Endothelial cell of umbilical vein (primary cell): ENCODE measurements at regions not wholly inside any gene's neighbourhood (a gene's known extent, or its start where the extent isn't known, plus 50 kb on each side); places are given as distances from the start of the nearest gene placed in this dataset.

Experiments used
- BruUV-seq: library from RNA; stranded (reverse); fragments of 400-500 nt; replicated peaks from 2 replicates; lab custom pipeline; 2021; lab: Mats Ljungman, UMichigan
- CTCF ChIA-PET: fragments of 300-600, 350-600 bp; sonication (Branson Sonifier 250); formaldehyde crosslinking; loops from one replicate; lab custom pipeline; 2021; ENCODE audit warnings: antibody characterized with exemption, inconsistent platforms; lab: Charles Lee
- POLR2A ChIA-PET: fragments of 300-600, 350-600 bp; sonication (Branson Sonifier 250); formaldehyde crosslinking; loops from one replicate; lab custom pipeline; 2021; ENCODE audit warnings: antibody characterized with exemption, inconsistent platforms; lab: Charles Lee
- DNase-seq: peaks from one replicate; pipeline ENCODE4 v3.0.0-alpha.2; 2011; ENCODE audit warnings: low read depth, low spot score
- FAIRE-seq: peaks from 2 replicates; lab custom pipeline; 2011; peaks lifted over from hg19 to GRCh38; lab: Jason Lieb, UNC
- H2AFZ ChIP-seq: 2 replicates; pipeline ENCODE4 v1.6.0; 2012; ENCODE audit warnings: low read depth, low read length, control low read depth, inconsistent platforms
- H3K27ac ChIP-seq: 2 replicates; pipeline ENCODE4 v1.5.1; 2011; ENCODE audit warnings: low read depth, mild to moderate bottlenecking, control low read depth, low read length, moderate library complexity; ENCODE audit not compliant: insufficient read depth
- H3K27me3 ChIP-seq, 2 experiments: 2 replicates each; pipeline versions ENCODE4 v1.6.0 to v1.6.1; 2011; ENCODE audit warnings: low read length in 2 of 2, mixed read lengths in 1 of 2; ENCODE audit not compliant: control insufficient read depth in 2 of 2, insufficient read depth in 2 of 2
- H3K36me3 ChIP-seq, 2 experiments: 2 replicates in 1 of 2; 3 replicates in 1 of 2; pipeline ENCODE4 v1.5.1; 2011; ENCODE audit warnings: low read length in 2 of 2, mild to moderate bottlenecking in 1 of 2, moderate library complexity in 1 of 2; ENCODE audit not compliant: control insufficient read depth in 2 of 2, insufficient read depth in 2 of 2; ENCODE audit errors: extremely low read depth in 1 of 2
- H3K4me1 ChIP-seq: 3 replicates; pipeline ENCODE4 v1.5.1; 2011; ENCODE audit warnings: mild to moderate bottlenecking, low read length; ENCODE audit not compliant: control insufficient read depth, insufficient read depth; ENCODE audit errors: extremely low read depth
- H3K4me2 ChIP-seq: 2 replicates; pipeline ENCODE4 v1.6.1; 2011; ENCODE audit warnings: low read length, control low read depth, mixed read lengths; ENCODE audit not compliant: insufficient read depth
- H3K4me3 ChIP-seq, 3 experiments: fragments of 200-600 bp in 1 of 3; sonication (generic), shearing (Covaris generic) in 1 of 3; replicated peaks in 1 of 3; 2 replicates each; pipeline ENCODE4 v1.5.1; 2011 to 2016; ENCODE audit warnings: control low read depth in 3 of 3, low read length in 3 of 3, mild to moderate bottlenecking in 2 of 3, inconsistent platforms in 1 of 3, low read depth in 1 of 3, moderate library complexity in 1 of 3; ENCODE audit not compliant: insufficient read depth in 1 of 3
- H3K79me2 ChIP-seq: 2 replicates; pipeline ENCODE4 v1.6.0; 2012; ENCODE audit warnings: low read length, inconsistent platforms; ENCODE audit not compliant: control insufficient read depth, insufficient read depth
- H3K9ac ChIP-seq: replicated peaks from 2 replicates; pipeline ENCODE3; 2011; ENCODE audit warnings: low read length, control low read depth; ENCODE audit not compliant: insufficient read depth; ENCODE audit errors: extremely low read depth
- H3K9me1 ChIP-seq: replicated peaks from 3 replicates; pipeline ENCODE4 v1.6.0; 2011; ENCODE audit warnings: mild to moderate bottlenecking, low read length; ENCODE audit not compliant: control insufficient read depth, insufficient read depth; ENCODE audit errors: extremely low read depth
- H3K9me3 ChIP-seq: replicated peaks from 2 replicates; pipeline ENCODE4 v1.5.1; 2012; ENCODE audit warnings: low read length, inconsistent platforms; ENCODE audit not compliant: control insufficient read depth, insufficient read depth
- H4K20me1 ChIP-seq: replicated peaks from 2 replicates; pipeline ENCODE3; 2011; ENCODE audit warnings: mild to moderate bottlenecking, low read length; ENCODE audit not compliant: control insufficient read depth, insufficient read depth; ENCODE audit errors: extremely low read depth
- CTCF ChIP-seq, 2 donors: IDR thresholded peaks; 1 replicate in 1 of 2; 2 replicates in 1 of 2; pipeline ENCODE4 v1.5.1; 2011; ENCODE audit warnings: low read length in 2 of 2, mild to moderate bottlenecking in 2 of 2, moderate library complexity in 2 of 2, control low read depth in 1 of 2, inconsistent platforms in 1 of 2, low read depth in 1 of 2; ENCODE audit not compliant: insufficient read depth in 1 of 2; ENCODE audit errors: extremely low read depth in 1 of 2
- EZH2 ChIP-seq: IDR thresholded peaks from 2 replicates; pipeline ENCODE4 v1.6.1; 2012; ENCODE audit warnings: borderline replicate concordance, low read depth, mild to moderate bottlenecking, moderate library complexity, low read length, inconsistent platforms; ENCODE audit not compliant: severe bottlenecking
- FOS ChIP-seq: IDR thresholded peaks from 2 replicates; pipeline ENCODE4 v1.6.1; 2011; ENCODE audit warnings: mild to moderate bottlenecking, low read length, moderate library complexity, borderline replicate concordance; ENCODE audit not compliant: insufficient read depth
- GATA2 ChIP-seq: IDR thresholded peaks from 2 replicates; pipeline ENCODE4 v1.7.0; 2011; ENCODE audit warnings: low read depth, mild to moderate bottlenecking, moderate library complexity, mixed read lengths, low read length; ENCODE audit not compliant: insufficient read length, insufficient read depth
- JUN ChIP-seq: IDR thresholded peaks from 2 replicates; pipeline ENCODE4 v1.6.1; 2011; ENCODE audit warnings: borderline replicate concordance, low read depth; ENCODE audit not compliant: insufficient read length, insufficient read depth
- MAX ChIP-seq: IDR thresholded peaks from 2 replicates; pipeline ENCODE4 v1.6.1; 2011; ENCODE audit not compliant: insufficient read depth, insufficient read length
- MYC ChIP-seq: IDR thresholded peaks from one replicate; pipeline ENCODE4 v1.6.1; 2011; ENCODE audit warnings: mild to moderate bottlenecking, low read depth, low read length
- POLR2A ChIP-seq: IDR thresholded peaks from 2 replicates; pipeline ENCODE4 v1.6.1; 2012; ENCODE audit warnings: low read depth, mild to moderate bottlenecking, control low read depth, low read length
- POLR2AphosphoS5 ChIP-seq: IDR thresholded peaks from 2 replicates; pipeline ENCODE4 v1.6.1; 2012; ENCODE audit warnings: low read depth, mild to moderate bottlenecking, control low read depth, low read length, moderate library complexity; ENCODE audit not compliant: insufficient read depth
- dilution Hi-C: fragments of 300-500 bp; cut with MboI; formaldehyde crosslinking; loops from one replicate; pipeline ENCODE4 v1.15.0; 2019; ENCODE audit warnings: low sequenced_read_pairs; ENCODE audit not compliant: extremely low pct_ligation_motif_present
- intact Hi-C: fragments of 100-400 bp; cut with micrococcal nuclease; formaldehyde crosslinking; loops from one replicate; pipeline ENCODE4 v1.10.0; 2022

GRCh38 chr15:69575387-69575786 lies 122.8 kb downstream of the RPLP1 start:
- Histone ChIP-seq H2AFZ (no peak overlapping the region), H3K4me1 (peaks cover 4% of the 10 kb centered on the region), H3K36me3 (no peaks in the 10 kb centered on the region), H3K4me2 (no peak overlapping the region), H3K9me1 (no peaks in the 10 kb centered on the region), H3K27ac (no peak overlapping the region), H3K27me3 (peaks cover 2 to 6% of the 10 kb centered on the region in 2 experiments), H3K4me3 (no peak overlapping the region), H4K20me1 (no peaks in the 10 kb centered on the region), H3K79me2 (no peaks in the 10 kb centered on the region), H3K9me3 (no peaks in the 10 kb centered on the region), H3K9ac (no peak overlapping the region)
- FAIRE-seq, result no peak
- CTCF ChIA-PET, result interaction anchor here (0.6 to 1.8 kb wide), 7 partner anchors 14 to 1528 kb away, joined by 3 to 8 read pairs (median 3); no protein-coding TSS in a partner anchor
- dilution Hi-C loops, result no loop called here
- no peak for DNase-seq
- TF ChIP-seq CTCF (IDR thresholded peaks at IDR 0.05; ENCODE audit: extremely low read depth in 1 of 2, insufficient read depth in 1 of 2, low read depth in 1 of 2, low read length in 2 of 2) (no peak), EZH2 (no peak), POLR2A (no peak), GATA2 (no peak), MYC (no peak), JUN (no peak), POLR2AphosphoS5 (no peak), FOS (no peak), MAX (no peak)
- POLR2A ChIA-PET, result no interaction called here
- intact Hi-C loops, result loop anchor here (5.0 to 10.0 kb wide), 3 partner anchors 519 to 892 kb away; partner anchors contain the start of gene TLE3
- no TSS peak for BruUV-seq
